Tibial nerve (tissue), 4 donors: ENCODE measurements at regions not wholly inside any gene's neighbourhood (a gene's known extent, or its start where the extent isn't known, plus 50 kb on each side); places are given as distances from the start of the nearest gene placed in this dataset.

Source experiments
- DNase-seq, 2 donors: peaks; one replicate each; pipeline ENCODE4 v3.0.0-alpha.2; 2019; ENCODE audit warnings: low spot score in 2 of 2
- H3K27ac ChIP-seq, 4 donors: fragments of 200-600 bp; sonication (generic) in 3 of 4; one replicate each; pipeline ENCODE4 v1.5.1; 2017 to 2019; ENCODE audit warnings: mild to moderate bottlenecking in 1 of 4
- H3K27me3 ChIP-seq, 2 donors: fragments of 200-600 bp; sonication (generic) in 1 of 2; one replicate each; pipeline versions ENCODE4 v1.5.1 to v1.6.0; 2017 to 2019
- H3K36me3 ChIP-seq, 3 donors: fragments of 200-600 bp; sonication (generic); one replicate each; pipeline ENCODE4 v1.5.1; 2018 to 2019
- H3K4me1 ChIP-seq, 4 donors: fragments of 200-600 bp; sonication (generic) in 3 of 4; one replicate each; pipeline ENCODE4 v1.5.1; 2017 to 2019
- H3K4me3 ChIP-seq, 4 donors: fragments of 200-600 bp; sonication (generic) in 3 of 4; one replicate each; pipeline ENCODE4 v1.5.1; 2017 to 2019; ENCODE audit warnings: mild to moderate bottlenecking in 1 of 4, moderate library complexity in 1 of 4
- H3K9me3 ChIP-seq, 4 donors: fragments of 200-600 bp; sonication (generic) in 3 of 4; one replicate each; pipeline ENCODE4 v1.5.1; 2017 to 2019
- EP300 ChIP-seq, 2 donors: sonication (generic); formaldehyde crosslinking; IDR thresholded peaks; one replicate each; pipeline ENCODE4 v1.6.1; 2017; ENCODE audit warnings: antibody characterized with exemption in 2 of 2, mild to moderate bottlenecking in 1 of 2
- POLR2A ChIP-seq, 2 donors: fragments of 450-650 bp; IDR thresholded peaks; one replicate each; pipeline ENCODE4 v1.6.1; 2017; ENCODE audit warnings: antibody characterized with exemption in 2 of 2, mild to moderate bottlenecking in 2 of 2, moderate library complexity in 2 of 2
- WGBS, 2 donors: methylation state at CpG; one replicate each; pipeline ENCODE4 v1.1.5; 2018; 5-methylcytosine and 5-hydroxymethylcytosine counted together
- TF ChIP-seq, protein P1 (sequence below), 5 experiments: fragments of 200-600 bp in 3 of 5; fragments of 450-650 bp in 2 of 5; sonication (generic) in 3 of 5; IDR thresholded peaks; one replicate each; pipeline ENCODE4 v1.5.1; 2016 to 2019; ENCODE audit warnings: antibody characterized with exemption in 5 of 5, mild to moderate bottlenecking in 3 of 5, moderate library complexity in 2 of 5

DNA sequence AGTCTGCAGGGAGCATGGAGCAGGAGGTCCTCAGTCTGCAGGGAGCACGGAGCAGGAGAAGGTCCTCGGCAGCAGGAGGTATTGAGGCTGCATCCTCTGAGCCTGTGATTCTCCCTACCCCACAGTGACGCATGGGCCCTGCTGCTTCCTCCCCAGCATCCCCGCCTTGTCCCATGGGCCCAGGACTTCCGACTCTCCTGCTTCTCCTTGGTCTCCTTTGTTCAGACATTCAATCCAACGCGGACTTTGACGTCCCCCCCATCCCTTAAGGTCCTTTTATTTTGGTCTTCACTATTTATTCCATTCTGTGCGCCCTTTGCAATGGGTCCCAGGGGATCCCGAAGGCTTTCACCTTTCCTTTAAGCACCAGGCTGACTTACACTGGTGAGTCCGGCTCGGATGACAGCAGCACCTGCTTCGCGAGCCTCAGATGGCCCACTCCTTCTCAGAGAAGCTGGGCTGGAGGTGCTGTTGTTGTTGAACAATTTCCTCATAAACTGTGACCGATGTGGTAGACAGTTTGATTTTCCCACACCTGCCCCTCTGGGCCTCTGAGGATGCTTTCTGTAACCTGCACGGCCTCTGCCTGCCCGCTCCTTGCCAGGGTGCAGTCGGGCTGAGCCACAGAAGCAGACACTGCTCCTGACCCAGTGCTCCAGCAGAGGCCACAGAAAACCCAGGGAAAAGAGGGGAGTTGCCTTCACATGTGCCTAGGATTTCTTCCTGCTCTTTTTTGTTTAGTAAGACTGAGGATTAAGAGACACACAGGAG, 407.2 kb upstream of the SHH start:
- Histone ChIP-seq H3K27ac (no peak overlapping the region), H3K9me3 (peaks cover 0 to 2% (median 0%) of the 10 kb centered on the region in 4 donors), H3K4me3 (no peak overlapping the region), H3K36me3 (no peaks in the 10 kb centered on the region), H3K27me3 (no peaks in the 10 kb centered on the region), H3K4me1 (no peaks in the 10 kb centered on the region)
- no peak for DNase-seq
- 82 to 83% methylated on average over 18 of the region's 18 CpGs for WGBS, 2 donors
- TF ChIP-seq, protein P1, sequence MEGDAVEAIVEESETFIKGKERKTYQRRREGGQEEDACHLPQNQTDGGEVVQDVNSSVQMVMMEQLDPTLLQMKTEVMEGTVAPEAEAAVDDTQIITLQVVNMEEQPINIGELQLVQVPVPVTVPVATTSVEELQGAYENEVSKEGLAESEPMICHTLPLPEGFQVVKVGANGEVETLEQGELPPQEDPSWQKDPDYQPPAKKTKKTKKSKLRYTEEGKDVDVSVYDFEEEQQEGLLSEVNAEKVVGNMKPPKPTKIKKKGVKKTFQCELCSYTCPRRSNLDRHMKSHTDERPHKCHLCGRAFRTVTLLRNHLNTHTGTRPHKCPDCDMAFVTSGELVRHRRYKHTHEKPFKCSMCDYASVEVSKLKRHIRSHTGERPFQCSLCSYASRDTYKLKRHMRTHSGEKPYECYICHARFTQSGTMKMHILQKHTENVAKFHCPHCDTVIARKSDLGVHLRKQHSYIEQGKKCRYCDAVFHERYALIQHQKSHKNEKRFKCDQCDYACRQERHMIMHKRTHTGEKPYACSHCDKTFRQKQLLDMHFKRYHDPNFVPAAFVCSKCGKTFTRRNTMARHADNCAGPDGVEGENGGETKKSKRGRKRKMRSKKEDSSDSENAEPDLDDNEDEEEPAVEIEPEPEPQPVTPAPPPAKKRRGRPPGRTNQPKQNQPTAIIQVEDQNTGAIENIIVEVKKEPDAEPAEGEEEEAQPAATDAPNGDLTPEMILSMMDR (IDR thresholded peaks at IDR 0.05) = no peak

- no peak for DNase-seq
- H3K4me3 ChIP-seq = no peak overlapping the region
- H3K4me1 ChIP-seq = no peaks in the 10 kb centered on the region
- no peak for TF ChIP-seq EP300 (IDR thresholded peaks at IDR 0.05)
- TF ChIP-seq, protein P1 (IDR thresholded peaks at IDR 0.05) = no peak
- TF ChIP-seq POLR2A (IDR thresholded peaks at IDR 0.05) = no peak
- H3K27me3 ChIP-seq = no peaks in the 10 kb centered on the region
- H3K9me3 ChIP-seq = no peaks in the 10 kb centered on the region
- WGBS, 2 donors = 67 to 81% methylated on average over 13 of the region's 13 CpGs
- H3K27ac ChIP-seq = no peak overlapping the region
- H3K36me3 ChIP-seq = no peaks in the 10 kb centered on the region
These were observed 406.5 kb upstream of the SHH start for GRCh38 chr7:156218544-156219306.

GRCh38 chr7:156217803-156218202, 405.5 kb upstream of the SHH start:
- H3K4me3 ChIP-seq = no peak overlapping the region
- H3K4me1 ChIP-seq = no peaks in the 10 kb centered on the region
- WGBS, 2 donors = 85 to 87% methylated on average over 6 of the region's 6 CpGs
- H3K36me3 ChIP-seq = no peaks in the 10 kb centered on the region
- no peaks in the 10 kb centered on the region for H3K9me3 ChIP-seq
- TF ChIP-seq EP300 (IDR thresholded peaks at IDR 0.05) (no peak), POLR2A (IDR thresholded peaks at IDR 0.05) (no peak)
- TF ChIP-seq, protein P1 (IDR thresholded peaks at IDR 0.05) = no peak
- DNase-seq = no peak
- H3K27me3 ChIP-seq = no peaks in the 10 kb centered on the region
- H3K27ac ChIP-seq = no peak overlapping the region

GRCh38 chr7:156209087-156209486, 396.8 kb upstream of the SHH start:
- no peaks in the 10 kb centered on the region for H3K4me1 ChIP-seq
- H3K27ac ChIP-seq = no peak overlapping the region
- TF ChIP-seq POLR2A (IDR thresholded peaks at IDR 0.05) = no peak
- TF ChIP-seq EP300 (IDR thresholded peaks at IDR 0.05) = no peak
- TF ChIP-seq, protein P1 (IDR thresholded peaks at IDR 0.05) = no peak
- H3K4me3 ChIP-seq = no peak overlapping the region
- no peak for DNase-seq
- H3K27me3 ChIP-seq = no peaks in the 10 kb centered on the region
- no peaks in the 10 kb centered on the region for H3K9me3 ChIP-seq
- 78 to 85% methylated on average over 7 of the region's 7 CpGs for WGBS, 2 donors
- H3K36me3 ChIP-seq = no peaks in the 10 kb centered on the region

- no peaks in the 10 kb centered on the region for H3K36me3 ChIP-seq
- H3K27me3 ChIP-seq = no peaks in the 10 kb centered on the region
- H3K27ac ChIP-seq = no peak overlapping the region
- TF ChIP-seq, protein P1 (IDR thresholded peaks at IDR 0.05) = no peak
- no peak for TF ChIP-seq EP300 (IDR thresholded peaks at IDR 0.05)
- DNase-seq = no peak
- H3K4me1 ChIP-seq = no peaks in the 10 kb centered on the region
- H3K9me3 ChIP-seq = no peaks in the 10 kb centered on the region
- H3K4me3 ChIP-seq = no peak overlapping the region
- 85 to 94% methylated on average over 6 of the region's 6 CpGs for WGBS, 2 donors
These were observed 395.0 kb upstream of the SHH start for GRCh38 chr7:156207306-156207705.
